ENCODE measurements at regions not wholly inside any gene's neighbourhood (a gene's known extent, or its start where the extent isn't known, plus 50 kb on each side); places are given as distances from the start of the nearest gene placed in this dataset.
"Not testable (repeated sequence)": the region's sequence is repeated elsewhere in the genome, so short reads cannot be mapped to it uniquely, and the experiment has no call there.

DNA sequence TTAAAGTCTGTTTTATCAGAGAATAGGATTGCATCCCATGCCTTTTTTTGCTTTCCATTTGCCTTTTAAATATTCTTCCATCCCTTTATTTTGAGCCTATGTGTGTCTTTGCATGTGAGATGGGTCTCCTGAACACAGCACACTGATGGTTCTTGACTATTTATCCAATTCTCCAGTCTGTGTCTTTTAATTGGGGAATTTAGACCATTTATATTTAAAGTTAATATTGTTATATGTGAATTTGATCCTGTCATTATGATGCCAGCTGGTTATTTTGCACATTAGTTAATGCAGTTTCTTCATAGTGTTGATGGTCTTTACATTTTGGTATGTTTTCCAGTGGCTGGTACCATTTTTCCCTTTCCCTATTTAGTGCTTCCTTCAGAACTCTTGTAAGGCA, 1287.0 kb downstream of the REEP3 start:
- DNase-seq; intact Hi-C loops (cut with DNase I); H3K4me1 ChIP-seq (ENCODE audit: control insufficient read depth in 1 of 2, insufficient read depth in 2 of 2, low read length in 2 of 2); H3K27me3 ChIP-seq (ENCODE audit: control insufficient read depth in 1 of 2, insufficient read depth in 2 of 2, low read length in 1 of 2); H3K4me3 ChIP-seq (ENCODE audit: low read length in 2 of 2); H3K9me3 ChIP-seq (ENCODE audit: control insufficient read depth, low read length); ATAC-seq (ENCODE audit: low FRiP score); H3K27ac ChIP-seq (ENCODE audit: low read depth in 1 of 2, low read length in 2 of 2); H3K36me3 ChIP-seq (ENCODE audit: control insufficient read depth in 1 of 2, insufficient read depth in 2 of 2, low read length in 1 of 2): not testable (repeated sequence)

DNA sequence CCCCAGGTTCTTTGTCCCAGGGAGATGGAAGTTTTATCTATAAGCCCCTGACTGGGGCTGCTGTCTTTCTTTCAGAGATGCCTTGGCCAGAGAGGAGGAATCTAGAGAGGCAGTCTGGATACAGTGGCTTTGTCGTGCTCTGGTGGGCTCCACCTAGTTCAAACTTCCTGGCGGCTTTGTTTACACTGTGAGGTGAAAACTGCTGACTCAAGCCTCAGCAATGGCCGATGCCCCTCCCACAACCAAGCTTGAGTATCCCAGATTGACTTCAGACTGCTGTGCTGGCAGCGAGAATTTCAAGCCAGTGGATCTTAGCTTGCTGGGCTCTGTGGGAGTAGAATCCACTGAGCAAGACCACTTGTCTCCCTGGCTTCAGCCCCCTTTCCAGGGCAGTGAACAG, 1288.8 kb downstream of the REEP3 start:
- H3K36me3 ChIP-seq (ENCODE audit: control insufficient read depth in 1 of 2, insufficient read depth in 2 of 2, low read length in 1 of 2); H3K9me3 ChIP-seq (ENCODE audit: control insufficient read depth, low read length); H3K4me1 ChIP-seq (ENCODE audit: control insufficient read depth in 1 of 2, insufficient read depth in 2 of 2, low read length in 2 of 2); H3K4me3 ChIP-seq (ENCODE audit: low read length in 2 of 2); intact Hi-C loops (cut with DNase I); ATAC-seq (ENCODE audit: low FRiP score); H3K27ac ChIP-seq (ENCODE audit: low read depth in 1 of 2, low read length in 2 of 2); DNase-seq; H3K27me3 ChIP-seq (ENCODE audit: control insufficient read depth in 1 of 2, insufficient read depth in 2 of 2, low read length in 1 of 2): not testable (repeated sequence)
- 42 to 44% methylated on average over 4 of the region's 4 CpGs for WGBS, 2 donors

GRCh38 chr10:64813391-64813790, 1292.2 kb downstream of the REEP3 start:
- H3K27ac ChIP-seq (ENCODE audit: low read depth in 1 of 2, low read length in 2 of 2): no peak overlapping the region
- 65 to 77% methylated on average over 2 of the region's 2 CpGs for WGBS, 2 donors
- no peaks in the 10 kb centered on the region for H3K4me1 ChIP-seq (ENCODE audit: control insufficient read depth in 1 of 2, insufficient read depth in 2 of 2, low read length in 2 of 2)
- ATAC-seq (ENCODE audit: low FRiP score): no peak
- no peaks in the 10 kb centered on the region for H3K36me3 ChIP-seq (ENCODE audit: control insufficient read depth in 1 of 2, insufficient read depth in 2 of 2, low read length in 1 of 2)
- peaks cover 2% of the 10 kb centered on the region for H3K9me3 ChIP-seq (ENCODE audit: control insufficient read depth, low read length)
- H3K27me3 ChIP-seq (ENCODE audit: control insufficient read depth in 1 of 2, insufficient read depth in 2 of 2, low read length in 1 of 2): no peaks in the 10 kb centered on the region
- H3K4me3 ChIP-seq (ENCODE audit: low read length in 2 of 2): no peak overlapping the region
- intact Hi-C loops (cut with DNase I): no loop called here
- DNase-seq: no peak

DNA sequence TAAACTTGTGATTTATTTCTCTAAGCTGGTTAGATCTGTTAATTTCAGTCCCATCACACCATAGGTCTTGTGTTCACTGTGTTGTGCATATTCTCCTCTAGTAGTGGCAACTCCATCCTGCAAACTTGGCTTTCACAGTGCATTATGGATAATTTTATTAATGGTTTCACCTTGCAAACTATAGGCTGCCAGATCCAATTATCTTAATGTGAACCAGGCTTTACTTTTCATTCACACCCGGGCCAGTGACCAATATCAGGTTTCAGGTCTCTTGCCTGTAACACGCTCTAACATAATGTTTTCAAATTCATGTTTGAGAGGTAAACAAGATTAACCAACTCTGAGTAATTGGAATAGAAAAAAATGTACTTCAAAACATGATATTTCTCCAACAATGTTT, 1293.0 kb downstream of the REEP3 start:
- Histone ChIP-seq H3K36me3 (ENCODE audit: control insufficient read depth in 1 of 2, insufficient read depth in 2 of 2, low read length in 1 of 2) (no peaks in the 10 kb centered on the region), H3K27me3 (ENCODE audit: control insufficient read depth in 1 of 2, insufficient read depth in 2 of 2, low read length in 1 of 2) (no peaks in the 10 kb centered on the region), H3K9me3 (ENCODE audit: control insufficient read depth, low read length) (peaks cover 2% of the 10 kb centered on the region), H3K4me1 (ENCODE audit: control insufficient read depth in 1 of 2, insufficient read depth in 2 of 2, low read length in 2 of 2) (no peaks in the 10 kb centered on the region), H3K27ac (ENCODE audit: low read depth in 1 of 2, low read length in 2 of 2) (no peak overlapping the region), H3K4me3 (ENCODE audit: low read length in 2 of 2) (no peak overlapping the region)
- ATAC-seq (ENCODE audit: low FRiP score) (no peak), DNase-seq (no peak)
- intact Hi-C loops (cut with DNase I): no loop called here
- 59 to 79% methylated on average over 2 of the region's 2 CpGs for WGBS, 2 donors

DNA sequence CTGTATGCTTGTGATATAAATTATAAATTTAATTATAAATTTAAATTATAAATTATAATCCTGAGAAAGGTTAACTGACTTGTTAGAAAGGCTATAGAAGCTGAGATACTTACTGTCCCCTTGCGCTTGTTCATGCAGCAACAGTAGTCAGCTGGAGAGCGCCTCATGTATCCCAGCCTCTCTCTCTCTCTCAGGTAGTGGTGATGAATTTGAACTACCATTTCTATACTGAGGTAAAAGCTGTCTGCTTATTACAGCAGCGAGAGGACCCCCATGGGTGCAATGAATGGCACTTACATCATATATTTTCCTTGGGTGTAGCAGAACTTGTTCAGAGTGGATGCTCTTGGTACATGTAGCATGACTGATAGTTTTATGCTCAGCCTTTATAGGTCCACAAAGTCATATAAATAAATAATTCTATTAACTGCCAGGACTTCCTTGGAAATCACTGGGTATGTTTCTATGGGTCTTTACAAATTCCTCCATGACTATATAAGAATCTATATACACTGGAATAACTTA, 1308.7 kb downstream of the REEP3 start:
- H3K4me1 ChIP-seq (ENCODE audit: control insufficient read depth in 1 of 2, insufficient read depth in 2 of 2, low read length in 2 of 2): no peaks in the 10 kb centered on the region
- WGBS, 2 donors: 75 to 80% methylated on average over 3 of the region's 3 CpGs
- intact Hi-C loops (cut with DNase I): no loop called here
- no peak overlapping the region for H3K4me3 ChIP-seq (ENCODE audit: low read length in 2 of 2)
- peaks cover 3% of the 10 kb centered on the region for H3K9me3 ChIP-seq (ENCODE audit: control insufficient read depth, low read length)
- no peak overlapping the region for H3K27ac ChIP-seq (ENCODE audit: low read depth in 1 of 2, low read length in 2 of 2)
- no peak for ATAC-seq (ENCODE audit: low FRiP score)
- no peak for DNase-seq
- H3K27me3 ChIP-seq (ENCODE audit: control insufficient read depth in 1 of 2, insufficient read depth in 2 of 2, low read length in 1 of 2): no peaks in the 10 kb centered on the region
- H3K36me3 ChIP-seq (ENCODE audit: control insufficient read depth in 1 of 2, insufficient read depth in 2 of 2, low read length in 1 of 2): no peaks in the 10 kb centered on the region

GRCh38 chr10:64830869-64831268, 1309.7 kb downstream of the REEP3 start:
- no peaks in the 10 kb centered on the region for H3K27me3 ChIP-seq (ENCODE audit: control insufficient read depth in 1 of 2, insufficient read depth in 2 of 2, low read length in 1 of 2)
- no peak overlapping the region for H3K4me3 ChIP-seq (ENCODE audit: low read length in 2 of 2)
- H3K9me3 ChIP-seq (ENCODE audit: control insufficient read depth, low read length): no peaks in the 10 kb centered on the region
- 22 to 35% methylated on average over 2 of the region's 2 CpGs for WGBS, 2 donors
- H3K36me3 ChIP-seq (ENCODE audit: control insufficient read depth in 1 of 2, insufficient read depth in 2 of 2, low read length in 1 of 2): no peaks in the 10 kb centered on the region
- DNase-seq: no peak
- intact Hi-C loops (cut with DNase I): no loop called here
- no peak for ATAC-seq (ENCODE audit: low FRiP score)
- H3K27ac ChIP-seq (ENCODE audit: low read depth in 1 of 2, low read length in 2 of 2): no peak overlapping the region
- H3K4me1 ChIP-seq (ENCODE audit: control insufficient read depth in 1 of 2, insufficient read depth in 2 of 2, low read length in 2 of 2): no peaks in the 10 kb centered on the region

DNA sequence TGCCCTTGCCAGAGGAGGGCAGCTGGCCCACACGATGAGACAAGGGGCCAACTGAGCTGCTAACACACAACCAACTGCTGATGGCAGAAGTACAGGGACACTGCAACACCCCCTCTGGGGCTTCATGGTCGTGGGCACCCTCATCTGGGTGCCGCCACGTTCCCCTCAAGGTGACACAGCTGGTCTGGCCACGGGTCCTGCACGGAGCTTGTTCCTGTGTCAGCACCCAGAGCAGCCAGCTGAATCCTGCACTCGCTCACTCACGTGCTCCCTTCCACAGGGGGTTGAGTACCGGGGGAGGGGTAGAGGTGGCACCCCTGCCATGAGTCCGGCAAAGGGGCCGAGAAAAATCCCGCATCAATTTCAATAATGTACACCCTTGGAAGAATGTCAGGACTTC, 1319.1 kb downstream of the REEP3 start:
- intact Hi-C loops (cut with DNase I): no loop called here
- ATAC-seq (ENCODE audit: low FRiP score) (no peak), DNase-seq (peak in 1 of 2 donors; percentile 61)
- H3K27me3 ChIP-seq (ENCODE audit: control insufficient read depth in 1 of 2, insufficient read depth in 2 of 2, low read length in 1 of 2): no peaks in the 10 kb centered on the region
- H3K36me3 ChIP-seq (ENCODE audit: control insufficient read depth in 1 of 2, insufficient read depth in 2 of 2, low read length in 1 of 2): no peaks in the 10 kb centered on the region
- no peak overlapping the region for H3K27ac ChIP-seq (ENCODE audit: low read depth in 1 of 2, low read length in 2 of 2)
- no peaks in the 10 kb centered on the region for H3K9me3 ChIP-seq (ENCODE audit: control insufficient read depth, low read length)
- no peaks in the 10 kb centered on the region for H3K4me1 ChIP-seq (ENCODE audit: control insufficient read depth in 1 of 2, insufficient read depth in 2 of 2, low read length in 2 of 2)
- no peak overlapping the region for H3K4me3 ChIP-seq (ENCODE audit: low read length in 2 of 2)
- 86 to 89% methylated on average over 12 of the region's 12 CpGs for WGBS, 2 donors

DNA sequence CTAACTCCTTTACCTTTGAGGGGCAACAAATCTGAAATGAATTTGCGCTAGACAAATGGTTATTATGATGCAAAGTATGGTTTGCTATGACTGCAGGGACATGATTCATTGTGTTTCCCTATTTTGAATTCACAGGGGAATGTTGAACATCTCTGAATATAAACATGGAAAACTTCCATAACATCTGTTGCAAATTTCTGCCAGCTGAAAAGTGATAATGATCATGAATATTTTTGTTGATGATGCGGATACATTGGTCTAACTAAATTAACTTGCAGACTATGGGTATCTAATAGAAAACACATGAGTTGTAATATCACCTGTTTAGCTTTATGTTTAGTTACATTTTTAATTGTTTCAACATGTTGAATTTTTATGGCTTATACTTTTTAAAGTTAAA, 1325.5 kb downstream of the REEP3 start:
- intact Hi-C loops (cut with DNase I): no loop called here

DNA sequence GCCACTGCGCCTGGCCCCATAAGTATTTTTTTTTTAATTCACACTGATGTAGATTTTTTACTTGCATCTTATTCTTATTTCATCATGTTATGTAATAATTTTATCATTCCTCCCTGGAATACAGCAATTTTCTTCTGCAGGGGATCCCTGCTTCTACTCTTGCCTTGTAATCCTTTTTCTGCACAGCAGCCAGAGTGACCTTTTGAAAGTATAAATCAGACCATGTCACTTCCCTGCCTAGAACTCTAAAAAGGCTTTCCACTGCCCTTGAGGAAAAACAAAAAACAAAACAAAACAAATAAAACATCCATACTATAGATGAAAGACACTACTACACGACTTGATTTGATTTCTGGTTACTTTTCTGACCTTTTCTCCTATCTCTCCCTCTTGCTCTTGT, 1334.7 kb downstream of the REEP3 start:
- ATAC-seq (ENCODE audit: low FRiP score) (no peak), DNase-seq (no peak)
- intact Hi-C loops (cut with DNase I): no loop called here
- H3K27me3 ChIP-seq (ENCODE audit: control insufficient read depth in 1 of 2, insufficient read depth in 2 of 2, low read length in 1 of 2): no peaks in the 10 kb centered on the region
- H3K27ac ChIP-seq (ENCODE audit: low read depth in 1 of 2, low read length in 2 of 2): no peak overlapping the region
- no peaks in the 10 kb centered on the region for H3K4me1 ChIP-seq (ENCODE audit: control insufficient read depth in 1 of 2, insufficient read depth in 2 of 2, low read length in 2 of 2)
- WGBS, 2 donors: 44 to 48% methylated on average over 2 of the region's 2 CpGs
- H3K4me3 ChIP-seq (ENCODE audit: low read length in 2 of 2): no peak overlapping the region
- H3K36me3 ChIP-seq (ENCODE audit: control insufficient read depth in 1 of 2, insufficient read depth in 2 of 2, low read length in 1 of 2): no peaks in the 10 kb centered on the region
- H3K9me3 ChIP-seq (ENCODE audit: control insufficient read depth, low read length): no peaks in the 10 kb centered on the region

More for the DNA sequence above, 1325.5 kb downstream of the REEP3 start:
- ATAC-seq (ENCODE audit: low FRiP score) (no peak), DNase-seq (no peak)
- Histone ChIP-seq H3K36me3 (ENCODE audit: control insufficient read depth in 1 of 2, insufficient read depth in 2 of 2, low read length in 1 of 2) (no peaks in the 10 kb centered on the region), H3K4me1 (ENCODE audit: control insufficient read depth in 1 of 2, insufficient read depth in 2 of 2, low read length in 2 of 2) (no peaks in the 10 kb centered on the region), H3K27me3 (ENCODE audit: control insufficient read depth in 1 of 2, insufficient read depth in 2 of 2, low read length in 1 of 2) (no peaks in the 10 kb centered on the region), H3K9me3 (ENCODE audit: control insufficient read depth, low read length) (no peaks in the 10 kb centered on the region), H3K27ac (ENCODE audit: low read depth in 1 of 2, low read length in 2 of 2) (no peak overlapping the region), H3K4me3 (ENCODE audit: low read length in 2 of 2) (no peak overlapping the region)
- 64 to 65% methylated on average over 2 of the region's 2 CpGs for WGBS, 2 donors

Data from aorta (tissue), 5 donors.